ENCODE measurements at regions not wholly inside any gene's neighbourhood (a gene's known extent, or its start where the extent isn't known, plus 50 kb on each side); places are given as distances from the start of the nearest gene placed in this dataset.

DNA sequence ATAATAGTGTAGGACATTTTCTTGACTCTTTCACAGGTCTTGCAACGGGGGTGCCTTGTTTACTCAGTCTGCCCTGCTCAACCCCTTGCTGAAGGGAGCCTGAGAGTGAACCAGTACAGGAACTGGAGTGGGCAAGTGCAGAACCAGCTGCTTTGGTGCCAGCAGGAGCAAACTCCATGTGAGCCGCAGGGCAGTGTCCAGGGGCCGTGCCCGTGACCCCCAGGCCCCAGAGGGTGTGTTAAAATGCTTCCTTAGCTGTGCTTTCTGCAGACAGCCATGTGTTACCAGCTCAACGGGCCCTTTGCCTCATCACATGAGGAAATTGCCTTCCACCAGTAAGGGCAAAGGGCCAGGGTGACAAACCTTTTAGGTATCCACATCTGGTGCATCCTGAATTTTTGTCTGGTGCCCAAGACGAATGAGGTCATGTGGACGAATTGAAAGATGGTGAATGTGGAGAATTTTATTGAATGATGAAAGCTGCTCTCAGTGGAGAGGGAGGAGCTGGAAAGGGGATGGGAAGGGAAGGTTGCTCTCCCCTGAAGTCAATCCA is 53.6 kb upstream of the OR5D13 start:
- no peaks in the 10 kb centered on the region for H3K36me3 ChIP-seq
- H3K9me3 ChIP-seq = no peaks in the 10 kb centered on the region
- H3K4me3 ChIP-seq = no peak overlapping the region
- DNase-seq = peak; percentile 52
- H3K27me3 ChIP-seq = no peaks in the 10 kb centered on the region

All from MG63 (cell line).